ENCODE measurements at regions not wholly inside any gene's neighbourhood (a gene's known extent, or its start where the extent isn't known, plus 50 kb on each side); places are given as distances from the start of the nearest gene placed in this dataset.

DNA sequence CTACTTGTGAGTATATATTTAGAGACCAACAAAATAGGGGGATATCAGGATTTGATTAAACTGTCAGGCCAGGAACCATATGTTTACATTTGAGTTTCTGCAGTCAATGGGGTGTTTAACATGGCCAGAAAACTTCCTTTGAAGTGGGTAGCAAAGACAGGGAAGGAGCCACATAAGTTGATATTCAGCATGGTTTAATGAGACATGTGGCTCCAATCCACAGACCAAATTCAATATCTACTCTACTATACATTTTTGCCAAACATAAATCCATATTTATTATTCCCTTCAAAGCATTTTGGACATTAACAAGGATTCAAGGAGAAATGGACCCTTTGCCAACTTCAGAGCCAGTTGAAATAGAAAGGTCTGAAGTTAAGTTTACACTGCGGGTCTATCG lies 99.8 kb downstream of the TAF11L14 start:
- Histone ChIP-seq H3K36me3 (no peaks in the 10 kb centered on the region), H3K27me3 (no peaks in the 10 kb centered on the region), H3K4me1 (no peaks in the 10 kb centered on the region), H3K27ac (no peak overlapping the region), H3K4me3 (no peak overlapping the region), H3K9me3 (no peaks in the 10 kb centered on the region)
- intact Hi-C loops (cut with DNase I) = no loop called here
- no peak for DNase-seq (ENCODE audit: extremely low spot score in 2 of 2)
- TF ChIP-seq POLR2A (IDR thresholded peaks at IDR 0.05) (no peak), POLR2AphosphoS5 (IDR thresholded peaks at IDR 0.05; ENCODE audit: insufficient read depth in 1 of 2, low read depth in 1 of 2) (no peak)
- TF ChIP-seq, protein P1, sequence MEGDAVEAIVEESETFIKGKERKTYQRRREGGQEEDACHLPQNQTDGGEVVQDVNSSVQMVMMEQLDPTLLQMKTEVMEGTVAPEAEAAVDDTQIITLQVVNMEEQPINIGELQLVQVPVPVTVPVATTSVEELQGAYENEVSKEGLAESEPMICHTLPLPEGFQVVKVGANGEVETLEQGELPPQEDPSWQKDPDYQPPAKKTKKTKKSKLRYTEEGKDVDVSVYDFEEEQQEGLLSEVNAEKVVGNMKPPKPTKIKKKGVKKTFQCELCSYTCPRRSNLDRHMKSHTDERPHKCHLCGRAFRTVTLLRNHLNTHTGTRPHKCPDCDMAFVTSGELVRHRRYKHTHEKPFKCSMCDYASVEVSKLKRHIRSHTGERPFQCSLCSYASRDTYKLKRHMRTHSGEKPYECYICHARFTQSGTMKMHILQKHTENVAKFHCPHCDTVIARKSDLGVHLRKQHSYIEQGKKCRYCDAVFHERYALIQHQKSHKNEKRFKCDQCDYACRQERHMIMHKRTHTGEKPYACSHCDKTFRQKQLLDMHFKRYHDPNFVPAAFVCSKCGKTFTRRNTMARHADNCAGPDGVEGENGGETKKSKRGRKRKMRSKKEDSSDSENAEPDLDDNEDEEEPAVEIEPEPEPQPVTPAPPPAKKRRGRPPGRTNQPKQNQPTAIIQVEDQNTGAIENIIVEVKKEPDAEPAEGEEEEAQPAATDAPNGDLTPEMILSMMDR (IDR thresholded peaks at IDR 0.05) = no peak

DNA sequence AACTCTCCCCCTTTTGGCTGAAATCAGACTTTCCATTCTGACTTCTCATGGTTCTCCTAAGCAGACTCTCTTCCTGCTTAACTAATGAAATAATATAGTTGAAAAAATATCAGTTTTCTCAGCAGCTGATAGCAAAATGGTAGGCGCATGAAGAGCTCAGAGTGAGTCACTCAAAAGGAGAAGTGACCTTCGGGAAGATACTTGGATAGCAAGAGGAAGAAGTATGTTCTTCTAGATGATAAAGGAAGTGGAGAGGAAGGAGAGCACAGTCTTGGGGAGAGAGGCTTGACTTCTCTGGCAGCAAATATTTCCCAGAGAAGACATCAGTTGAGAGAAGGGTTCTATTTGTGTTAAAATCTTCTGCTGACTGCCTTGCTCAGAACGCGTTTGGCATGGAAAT lies 101.5 kb downstream of the TAF11L14 start:
- Histone ChIP-seq H3K27me3 (no peaks in the 10 kb centered on the region), H3K27ac (no peak overlapping the region), H3K36me3 (no peaks in the 10 kb centered on the region), H3K4me3 (no peak overlapping the region), H3K9me3 (no peaks in the 10 kb centered on the region), H3K4me1 (no peaks in the 10 kb centered on the region)
- intact Hi-C loops (cut with DNase I) = no loop called here
- no peak for DNase-seq (ENCODE audit: extremely low spot score in 2 of 2)
- TF ChIP-seq POLR2A (IDR thresholded peaks at IDR 0.05) (no peak), POLR2AphosphoS5 (IDR thresholded peaks at IDR 0.05; ENCODE audit: insufficient read depth in 1 of 2, low read depth in 1 of 2) (no peak)
- TF ChIP-seq, protein P1 (IDR thresholded peaks at IDR 0.05) = no peak

DNA sequence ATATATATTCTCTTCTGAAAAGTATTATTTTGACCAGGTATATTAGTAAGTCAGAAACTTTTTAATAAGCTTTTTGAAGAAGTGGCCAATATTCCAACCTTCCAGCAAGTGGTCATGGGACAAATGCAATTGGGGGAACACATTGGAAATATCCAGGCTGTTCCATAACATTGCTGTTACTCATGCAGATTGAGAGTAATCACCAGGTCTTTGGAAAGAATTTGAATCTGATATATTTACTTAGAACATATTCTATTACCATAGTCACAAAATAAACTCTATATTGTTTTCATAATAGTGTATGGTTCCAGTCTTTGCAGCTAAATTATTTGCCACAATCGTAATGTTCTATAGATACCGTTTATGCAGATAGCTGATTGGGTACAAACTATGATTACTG lies 102.8 kb downstream of the TAF11L14 start:
- no peaks in the 10 kb centered on the region for H3K36me3 ChIP-seq
- no peaks in the 10 kb centered on the region for H3K27me3 ChIP-seq
- TF ChIP-seq POLR2A (IDR thresholded peaks at IDR 0.05) (no peak), POLR2AphosphoS5 (IDR thresholded peaks at IDR 0.05; ENCODE audit: insufficient read depth in 1 of 2, low read depth in 1 of 2) (no peak)
- TF ChIP-seq, protein P1 (IDR thresholded peaks at IDR 0.05) = no peak
- no peaks in the 10 kb centered on the region for H3K9me3 ChIP-seq
- H3K4me3 ChIP-seq = no peak overlapping the region
- H3K4me1 ChIP-seq = no peaks in the 10 kb centered on the region
- intact Hi-C loops (cut with DNase I) = no loop called here
- no peak for DNase-seq (ENCODE audit: extremely low spot score in 2 of 2)
- H3K27ac ChIP-seq = no peak overlapping the region

DNA sequence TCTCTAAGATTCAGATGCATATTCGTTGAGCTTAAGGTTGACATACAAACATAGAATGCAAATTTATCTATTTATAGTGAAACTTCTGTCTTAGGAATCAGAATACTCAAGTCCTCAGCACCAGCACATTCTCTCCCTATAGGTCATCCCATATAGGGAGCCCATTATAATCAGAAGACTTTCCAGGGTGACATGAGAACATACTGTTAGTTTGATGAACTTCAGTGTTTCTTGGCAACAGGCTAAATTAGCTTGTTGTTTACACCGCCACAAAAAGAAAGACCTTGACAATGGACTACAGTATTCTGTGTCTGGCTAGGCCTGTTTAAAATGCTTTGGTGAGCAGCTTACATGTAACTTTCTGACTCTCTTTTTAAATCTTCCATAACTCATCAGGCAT lies 104.2 kb downstream of the TAF11L14 start:
- DNase-seq (ENCODE audit: extremely low spot score in 2 of 2) = no peak
- Histone ChIP-seq H3K4me3 (no peak overlapping the region), H3K36me3 (no peaks in the 10 kb centered on the region), H3K27me3 (no peaks in the 10 kb centered on the region), H3K9me3 (no peaks in the 10 kb centered on the region), H3K4me1 (no peaks in the 10 kb centered on the region), H3K27ac (no peak overlapping the region)
- intact Hi-C loops (cut with DNase I) = no loop called here
- TF ChIP-seq, protein P1 (IDR thresholded peaks at IDR 0.05) = no peak
- no peak for TF ChIP-seq POLR2A (IDR thresholded peaks at IDR 0.05)
- no peak for TF ChIP-seq POLR2AphosphoS5 (IDR thresholded peaks at IDR 0.05; ENCODE audit: insufficient read depth in 1 of 2, low read depth in 1 of 2)

DNA sequence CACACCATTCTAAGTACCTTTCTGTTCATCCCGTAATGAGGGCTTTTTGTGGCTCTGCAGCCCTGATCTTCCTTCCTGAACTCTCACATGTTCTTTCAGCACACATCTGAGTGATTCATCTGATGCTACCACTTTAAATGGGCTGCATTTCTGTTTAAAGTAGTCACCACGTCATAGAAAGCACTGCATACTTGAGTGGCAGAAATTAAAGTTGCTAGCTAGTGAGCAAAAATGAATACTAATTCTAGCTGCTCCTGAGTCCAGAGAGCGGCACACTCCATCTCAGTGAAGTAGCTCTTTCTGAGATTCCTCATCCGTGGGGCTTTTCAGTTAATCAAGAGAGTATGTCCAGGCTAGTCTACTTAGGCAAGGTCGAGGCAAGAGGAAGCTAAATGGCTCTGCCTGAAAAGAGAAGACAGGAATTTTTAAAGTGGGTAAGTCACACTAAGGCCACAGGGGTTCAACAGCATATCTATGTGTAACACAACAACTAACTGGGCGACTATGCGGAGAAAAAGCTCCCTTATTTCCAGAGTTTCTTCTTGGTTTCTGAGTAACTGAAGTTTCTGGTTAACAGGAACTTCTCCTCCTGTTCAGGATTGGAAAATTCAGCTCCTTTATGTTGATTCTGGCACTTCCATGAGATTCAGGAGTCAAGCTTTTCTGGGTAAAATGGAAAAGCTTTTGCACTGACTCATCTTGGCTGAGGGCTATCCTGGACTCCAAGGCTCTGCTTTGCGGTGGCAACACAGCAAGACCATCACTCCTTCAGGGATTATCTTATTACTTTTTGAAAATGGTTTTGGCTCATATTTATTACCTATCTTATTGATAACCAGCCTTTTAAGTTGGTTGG lies 109.5 kb downstream of the TAF11L14 start:
- intact Hi-C loops (cut with DNase I) = no loop called here
- H3K4me1 ChIP-seq = no peaks in the 10 kb centered on the region
- no peak for DNase-seq (ENCODE audit: extremely low spot score in 2 of 2)
- TF ChIP-seq, protein P1 (IDR thresholded peaks at IDR 0.05) = no peak
- TF ChIP-seq POLR2AphosphoS5 (IDR thresholded peaks at IDR 0.05; ENCODE audit: insufficient read depth in 1 of 2, low read depth in 1 of 2) = no peak
- TF ChIP-seq POLR2A (IDR thresholded peaks at IDR 0.05) = no peak
- no peak overlapping the region for H3K4me3 ChIP-seq
- H3K9me3 ChIP-seq = no peaks in the 10 kb centered on the region
- no peaks in the 10 kb centered on the region for H3K36me3 ChIP-seq
- no peak overlapping the region for H3K27ac ChIP-seq
- H3K27me3 ChIP-seq = no peaks in the 10 kb centered on the region

Data from vagina (tissue), 2 donors.